Neuronal stem cell (in vitro differentiated cells): ENCODE measurements at regions not wholly inside any gene's neighbourhood (a gene's known extent, or its start where the extent isn't known, plus 50 kb on each side); places are given as distances from the start of the nearest gene placed in this dataset.

Experiments used
- DNase-seq: peaks from one replicate; pipeline ENCODE4 v3.0.0-alpha.2; 2013; ENCODE audit warnings: low spot score
- H2AFZ ChIP-seq: one replicate; pipeline ENCODE4 v1.6.1; 2013; ENCODE audit warnings: mild to moderate bottlenecking, low read length, inconsistent platforms
- H2AK5ac ChIP-seq: 2 replicates; pipeline ENCODE4 v1.6.1; 2013; ENCODE audit warnings: low read depth, mild to moderate bottlenecking, inconsistent platforms, low read length, moderate library complexity, mixed read lengths
- H2BK120ac ChIP-seq: 2 replicates; pipeline ENCODE4 v1.6.1; 2013; ENCODE audit warnings: low read depth, mild to moderate bottlenecking, inconsistent platforms, low read length, moderate library complexity, mixed read lengths
- H2BK12ac ChIP-seq: one replicate; pipeline ENCODE4 v1.6.1; 2013; ENCODE audit warnings: low read length, inconsistent platforms
- H2BK15ac ChIP-seq: 2 replicates; pipeline ENCODE4 v1.6.1; 2013; ENCODE audit warnings: mild to moderate bottlenecking, low read length, inconsistent platforms, mixed read lengths
- H2BK5ac ChIP-seq: one replicate; pipeline ENCODE4 v1.6.1; 2013; ENCODE audit warnings: inconsistent platforms, mild to moderate bottlenecking, low read length, moderate library complexity
- H3K14ac ChIP-seq: one replicate; pipeline ENCODE4 v1.6.1; 2013; ENCODE audit warnings: low read length, inconsistent platforms
- H3K18ac ChIP-seq: 2 replicates; pipeline ENCODE4 v1.6.1; 2013; ENCODE audit warnings: low read length, inconsistent platforms
- H3K23ac ChIP-seq: 2 replicates; pipeline ENCODE4 v1.6.1; 2013; ENCODE audit warnings: low read depth, mild to moderate bottlenecking, mixed read lengths, low read length, inconsistent platforms; ENCODE audit not compliant: poor library complexity
- H3K27ac ChIP-seq: replicated peaks from 3 replicates; pipeline ENCODE4 v1.5.1; 2013; ENCODE audit warnings: low read length, inconsistent platforms
- H3K27me3 ChIP-seq, 3 experiments: 2 replicates each; pipeline ENCODE4 v1.6.1; 2013; ENCODE audit warnings: low read length in 3 of 3, mild to moderate bottlenecking in 2 of 3, inconsistent platforms in 1 of 3, low read depth in 1 of 3, mixed read lengths in 1 of 3, moderate library complexity in 1 of 3; ENCODE audit not compliant: control insufficient read depth in 3 of 3, insufficient read depth in 3 of 3
- H3K36me3 ChIP-seq, 2 donors: replicated peaks in 1 of 2; 2 replicates each; pipeline ENCODE4 v1.6.1; 2013; ENCODE audit warnings: low read length in 2 of 2; ENCODE audit not compliant: control insufficient read depth in 2 of 2, insufficient read depth in 2 of 2
- H3K4ac ChIP-seq: 2 replicates; pipeline ENCODE4 v1.6.1; 2013; ENCODE audit warnings: inconsistent platforms, mild to moderate bottlenecking, low read length, moderate library complexity
- H3K4me1 ChIP-seq, 2 donors: 1 replicate in 1 of 2; 2 replicates in 1 of 2; pipeline ENCODE4 v1.6.1; 2013; ENCODE audit warnings: low read length in 2 of 2, low read depth in 1 of 2; ENCODE audit not compliant: control insufficient read depth in 2 of 2, insufficient read depth in 1 of 2
- H3K4me2 ChIP-seq: one replicate; pipeline ENCODE4 v1.6.1; 2013; ENCODE audit warnings: mild to moderate bottlenecking, low read length, inconsistent platforms; ENCODE audit not compliant: insufficient read depth, poor library complexity, severe bottlenecking
- H3K4me3 ChIP-seq, 2 donors: 2 replicates each; pipeline ENCODE4 v1.5.1; 2013; ENCODE audit warnings: low read length in 2 of 2, mild to moderate bottlenecking in 2 of 2, inconsistent platforms in 1 of 2, moderate library complexity in 1 of 2
- H3K79me1 ChIP-seq: one replicate; pipeline ENCODE4 v1.6.1; 2013; ENCODE audit warnings: low read depth, mild to moderate bottlenecking, inconsistent platforms, low read length, moderate library complexity
- H3K9ac ChIP-seq: one replicate; pipeline ENCODE4 v1.6.1; 2013; ENCODE audit warnings: mild to moderate bottlenecking, low read depth, low read length, inconsistent platforms; ENCODE audit not compliant: poor library complexity
- H3K9me3 ChIP-seq, 2 donors: replicated peaks in 1 of 2; 2 replicates each; pipeline versions ENCODE3 to v1.6.1; 2013; ENCODE audit warnings: low read length in 2 of 2, mild to moderate bottlenecking in 2 of 2, inconsistent platforms in 1 of 2, low read depth in 1 of 2, mixed read lengths in 1 of 2, moderate library complexity in 1 of 2; ENCODE audit not compliant: control insufficient read depth in 2 of 2, insufficient read depth in 1 of 2
- H4K8ac ChIP-seq: one replicate; pipeline ENCODE4 v1.6.1; 2013; ENCODE audit warnings: low read depth, mild to moderate bottlenecking, inconsistent platforms, low read length, moderate library complexity
- H4K91ac ChIP-seq: one replicate; pipeline ENCODE4 v1.6.1; 2013; ENCODE audit warnings: low read length, low read depth, mild to moderate bottlenecking, inconsistent platforms; ENCODE audit not compliant: poor library complexity
- WGBS, 2 donors: extraction: QIAGEN DNeasy Blood & Tissue Kit; methylation state at CpG; one replicate each; pipeline ENCODE4 v1.1.7; 2013; ENCODE audit warnings: missing lambda C conversion rate in 2 of 2, mixed read lengths in 1 of 2; ENCODE audit not compliant: insufficient read length in 2 of 2, insufficient replicate concordance in 1 of 2; ENCODE audit errors: extremely low coverage in 2 of 2; 5-methylcytosine and 5-hydroxymethylcytosine counted together

GRCh38 chr3:65083240-65083639 lies 395.4 kb upstream of the ADAMTS9 start:
- Histone ChIP-seq H3K14ac (no peak overlapping the region), H4K8ac (no peak overlapping the region), H3K9ac (no peak overlapping the region), H3K4me1 (peaks cover 0 to 3% of the 10 kb centered on the region in 2 donors), H3K36me3 (no peaks in the 10 kb centered on the region), H2AK5ac (no peak overlapping the region), H2BK120ac (no peak overlapping the region), H3K9me3 (no peaks in the 10 kb centered on the region), H3K79me1 (no peaks in the 10 kb centered on the region), H3K23ac (no peak overlapping the region), H2BK12ac (no peak overlapping the region), H3K4ac (no peak overlapping the region), H3K27ac (no peak overlapping the region), H3K27me3 (peaks cover 0 to 3% (median 0%) of the 10 kb centered on the region in 3 experiments), H3K4me2 (no peak overlapping the region), H2BK5ac (no peak overlapping the region), H3K4me3 (no peak overlapping the region), H4K91ac (no peak overlapping the region), H3K18ac (no peak overlapping the region), H2AFZ (no peak overlapping the region), H2BK15ac (no peak overlapping the region)
- WGBS, 2 donors = no CpG with 5 or more reads among the region's 4 CpGs
- no peak for DNase-seq

- no peak overlapping the region for H3K4ac ChIP-seq
- no peak overlapping the region for H2BK5ac ChIP-seq
- no peak overlapping the region for H4K8ac ChIP-seq
- H2BK120ac ChIP-seq = no peak overlapping the region
- H2BK12ac ChIP-seq = no peak overlapping the region
- DNase-seq = no peak
- H3K23ac ChIP-seq = no peak overlapping the region
- peaks cover 0 to 6% of the 10 kb centered on the region in 2 donors for H3K9me3 ChIP-seq
- H3K27ac ChIP-seq = no peak overlapping the region
- H2BK15ac ChIP-seq = no peak overlapping the region
- H3K79me1 ChIP-seq = no peaks in the 10 kb centered on the region
- no peak overlapping the region for H3K4me3 ChIP-seq
- no peak overlapping the region for H4K91ac ChIP-seq
- H3K36me3 ChIP-seq = no peaks in the 10 kb centered on the region
- no peak overlapping the region for H3K14ac ChIP-seq
- peaks cover 0 to 3% of the 10 kb centered on the region in 2 donors for H3K4me1 ChIP-seq
- no peak overlapping the region for H2AFZ ChIP-seq
- no peak overlapping the region for H3K9ac ChIP-seq
- no peak overlapping the region for H2AK5ac ChIP-seq
- no peak overlapping the region for H3K4me2 ChIP-seq
- H3K27me3 ChIP-seq = peaks cover 0 to 3% (median 0%) of the 10 kb centered on the region in 3 experiments
- no CpG with 5 or more reads among the region's 2 CpGs for WGBS, 2 donors
- no peak overlapping the region for H3K18ac ChIP-seq
Measured at GRCh38 chr3:65081536-65081935, 393.7 kb upstream of the ADAMTS9 start.

GRCh38 chr3:65080432-65080831 lies 392.6 kb upstream of the ADAMTS9 start:
- Histone ChIP-seq H4K91ac (no peak overlapping the region), H3K27me3 (peaks cover 0 to 3% (median 0%) of the 10 kb centered on the region in 3 experiments), H2BK120ac (no peak overlapping the region), H4K8ac (no peak overlapping the region), H3K36me3 (no peaks in the 10 kb centered on the region), H3K14ac (no peak overlapping the region), H3K4me1 (peaks cover 0 to 3% of the 10 kb centered on the region in 2 donors), H2AK5ac (no peak overlapping the region), H3K18ac (no peak overlapping the region), H2BK12ac (no peak overlapping the region), H3K4me2 (no peak overlapping the region), H3K4ac (no peak overlapping the region), H3K9me3 (peaks cover 0 to 6% of the 10 kb centered on the region in 2 donors), H3K9ac (no peak overlapping the region), H3K79me1 (no peaks in the 10 kb centered on the region), H3K4me3 (no peak overlapping the region), H2AFZ (no peak overlapping the region), H3K27ac (no peak overlapping the region), H2BK5ac (no peak overlapping the region), H3K23ac (no peak overlapping the region), H2BK15ac (no peak overlapping the region)
- no peak for DNase-seq
- no CpG with 5 or more reads among the region's 3 CpGs for WGBS, 2 donors

GRCh38 chr3:65079560-65079959 lies 391.8 kb upstream of the ADAMTS9 start:
- H3K79me1 ChIP-seq = no peaks in the 10 kb centered on the region
- H2BK12ac ChIP-seq = no peak overlapping the region
- H4K8ac ChIP-seq = no peak overlapping the region
- H3K14ac ChIP-seq = no peak overlapping the region
- H2AFZ ChIP-seq = no peak overlapping the region
- H2AK5ac ChIP-seq = no peak overlapping the region
- peaks cover 0 to 3% (median 0%) of the 10 kb centered on the region in 3 experiments for H3K27me3 ChIP-seq
- no peak overlapping the region for H2BK15ac ChIP-seq
- no peak overlapping the region for H3K4me3 ChIP-seq
- no peak overlapping the region for H2BK5ac ChIP-seq
- DNase-seq = no peak
- no peak overlapping the region for H3K9ac ChIP-seq
- no peak overlapping the region for H3K4ac ChIP-seq
- H2BK120ac ChIP-seq = no peak overlapping the region
- no CpG with 5 or more reads among the region's 5 CpGs for WGBS, 2 donors
- H3K4me2 ChIP-seq = no peak overlapping the region
- no peak overlapping the region for H3K18ac ChIP-seq
- no peak overlapping the region for H3K27ac ChIP-seq
- H3K23ac ChIP-seq = no peak overlapping the region
- no peaks in the 10 kb centered on the region for H3K36me3 ChIP-seq
- H3K4me1 ChIP-seq = peaks cover 0 to 3% of the 10 kb centered on the region in 2 donors
- H4K91ac ChIP-seq = no peak overlapping the region
- peaks cover 0 to 6% of the 10 kb centered on the region in 2 donors for H3K9me3 ChIP-seq
